SU-DHL-6 (cell line): ENCODE measurements at regions not wholly inside any gene's neighbourhood (a gene's known extent, or its start where the extent isn't known, plus 50 kb on each side); places are given as distances from the start of the nearest gene placed in this dataset.

Source experiments
- EZH2phosphoT487 ChIP-seq: fragments of 200-600 bp; sonication (generic), shearing (Covaris generic); conservative IDR thresholded peaks from 2 replicates; pipeline ENCODE4 v1.6.1; 2018; ENCODE audit warnings: mild to moderate bottlenecking, antibody characterized with exemption, low read length, moderate library complexity, mixed read lengths
- TF ChIP-seq, protein P1 (sequence below): fragments of 200-600 bp; sonication (generic); IDR thresholded peaks from one replicate; pipeline ENCODE4 v1.5.1; 2017; ENCODE audit warnings: antibody characterized with exemption, mild to moderate bottlenecking, low read length, moderate library complexity; ENCODE audit not compliant: insufficient read depth, poor library complexity, severe bottlenecking

- TF ChIP-seq, protein P1, sequence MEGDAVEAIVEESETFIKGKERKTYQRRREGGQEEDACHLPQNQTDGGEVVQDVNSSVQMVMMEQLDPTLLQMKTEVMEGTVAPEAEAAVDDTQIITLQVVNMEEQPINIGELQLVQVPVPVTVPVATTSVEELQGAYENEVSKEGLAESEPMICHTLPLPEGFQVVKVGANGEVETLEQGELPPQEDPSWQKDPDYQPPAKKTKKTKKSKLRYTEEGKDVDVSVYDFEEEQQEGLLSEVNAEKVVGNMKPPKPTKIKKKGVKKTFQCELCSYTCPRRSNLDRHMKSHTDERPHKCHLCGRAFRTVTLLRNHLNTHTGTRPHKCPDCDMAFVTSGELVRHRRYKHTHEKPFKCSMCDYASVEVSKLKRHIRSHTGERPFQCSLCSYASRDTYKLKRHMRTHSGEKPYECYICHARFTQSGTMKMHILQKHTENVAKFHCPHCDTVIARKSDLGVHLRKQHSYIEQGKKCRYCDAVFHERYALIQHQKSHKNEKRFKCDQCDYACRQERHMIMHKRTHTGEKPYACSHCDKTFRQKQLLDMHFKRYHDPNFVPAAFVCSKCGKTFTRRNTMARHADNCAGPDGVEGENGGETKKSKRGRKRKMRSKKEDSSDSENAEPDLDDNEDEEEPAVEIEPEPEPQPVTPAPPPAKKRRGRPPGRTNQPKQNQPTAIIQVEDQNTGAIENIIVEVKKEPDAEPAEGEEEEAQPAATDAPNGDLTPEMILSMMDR = no peak
- TF ChIP-seq EZH2phosphoT487 = no peak
Measured at GRCh38 chr4:4663028-4663427, 121.2 kb upstream of the STX18 start.
